Dendritic cell treated with granulocyte-macrophage colony-stimulating factor and Interleukin-4, amounts not matched to agents 40 ng/mL and 50 ng/mL, for 4 days (primary cell): ENCODE measurements at regions not wholly inside any gene's neighbourhood (a gene's known extent, or its start where the extent isn't known, plus 50 kb on each side); places are given as distances from the start of the nearest gene placed in this dataset.
"Not testable (repeated sequence)": the region's sequence is repeated elsewhere in the genome, so short reads cannot be mapped to it uniquely, and the experiment has no call there.

Experiments used
- H3K27ac Mint-ChIP-seq: one replicate; pipeline ENCODE4 v1.8.0; 2022; ENCODE audit warnings: mild to moderate bottlenecking, mixed read lengths
- H3K27me3 Mint-ChIP-seq: one replicate; pipeline ENCODE4 v1.8.0; 2022; ENCODE audit warnings: mild to moderate bottlenecking, mixed read lengths
- H3K36me3 Mint-ChIP-seq: one replicate; pipeline ENCODE4 v1.8.0; 2022; ENCODE audit warnings: low read depth, mixed read lengths
- H3K4me1 Mint-ChIP-seq: one replicate; pipeline ENCODE4 v1.8.0; 2022; ENCODE audit warnings: low read depth, mixed read lengths
- H3K4me3 Mint-ChIP-seq: one replicate; pipeline ENCODE4 v1.8.0; 2022; ENCODE audit warnings: mild to moderate bottlenecking, moderate library complexity, mixed read lengths
- H3K9me3 Mint-ChIP-seq: one replicate; pipeline ENCODE4 v1.8.0; 2022; ENCODE audit warnings: mixed read lengths
- intact Hi-C: fragments of 100-400 bp; cut with micrococcal nuclease; formaldehyde crosslinking; loops from one replicate; pipeline ENCODE4 v1.15.0; 2022

DNA sequence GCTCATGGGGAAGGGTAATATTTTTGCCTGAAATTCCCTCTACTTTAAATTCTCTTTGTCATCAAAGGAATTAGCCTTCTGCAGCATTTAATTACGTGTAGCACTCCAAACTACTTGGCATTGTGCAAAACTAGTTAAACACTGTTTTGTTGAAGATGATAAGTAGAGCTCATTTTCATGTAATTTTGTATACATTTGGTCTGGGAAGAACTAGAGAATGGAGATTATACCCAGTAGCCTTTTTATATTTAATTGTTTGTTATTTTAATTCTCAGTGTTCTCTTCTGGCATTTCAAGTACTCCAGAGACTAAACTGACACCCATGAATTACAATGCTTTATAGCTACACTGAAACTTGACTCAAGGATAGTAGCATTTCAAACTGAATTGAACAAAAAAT is 211.5 kb upstream of the SMIM31 start:
- no peaks in the 10 kb centered on the region for H3K36me3 Mint-ChIP-seq
- peaks cover 54% of the 10 kb centered on the region for H3K9me3 Mint-ChIP-seq
- intact Hi-C loops, result no loop called here
- H3K4me3 Mint-ChIP-seq, result no peak overlapping the region
- no peak overlapping the region for H3K27ac Mint-ChIP-seq
- no peaks in the 10 kb centered on the region for H3K4me1 Mint-ChIP-seq
- no peaks in the 10 kb centered on the region for H3K27me3 Mint-ChIP-seq

DNA sequence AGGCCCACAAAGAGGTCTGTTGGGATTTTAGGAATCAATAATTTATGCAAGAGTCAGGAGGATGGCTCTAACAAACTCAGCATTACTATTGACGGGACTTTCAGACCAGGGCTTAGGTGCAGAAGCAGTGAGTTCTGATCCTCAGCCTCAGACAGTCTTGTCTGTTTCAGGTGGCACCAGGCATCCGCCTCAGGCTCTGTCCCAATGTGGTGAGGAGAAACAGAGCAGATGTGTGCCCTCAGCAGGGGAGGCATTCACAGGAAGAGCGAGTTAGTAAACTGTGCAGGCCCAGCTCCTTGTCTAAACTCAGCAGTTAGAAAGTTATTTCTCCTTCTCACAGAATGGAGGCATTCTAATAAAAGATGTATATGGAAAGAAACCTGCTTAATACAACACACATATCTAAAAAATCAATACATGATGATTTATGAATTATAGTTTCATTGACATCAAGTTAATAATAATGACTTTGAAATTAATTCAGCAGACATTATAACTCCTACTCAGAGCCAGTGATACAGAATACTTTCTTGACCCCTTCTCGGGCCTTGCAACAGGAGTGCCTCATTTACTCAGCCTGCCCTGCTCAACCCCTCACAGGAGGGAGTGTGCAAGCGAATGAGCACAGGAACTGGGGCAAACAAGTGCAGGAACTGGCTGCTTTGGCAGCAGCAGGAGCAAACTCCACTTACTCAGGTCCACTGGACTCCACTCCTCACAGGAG is 202.8 kb upstream of the SMIM31 start:
- Mint-ChIP-seq H3K36me3 (no peaks in the 10 kb centered on the region), H3K4me3 (no peak overlapping the region), H3K4me1 (no peaks in the 10 kb centered on the region), H3K27ac (no peak overlapping the region), H3K9me3 (peaks cover 12% of the 10 kb centered on the region), H3K27me3 (no peaks in the 10 kb centered on the region)
- intact Hi-C loops, result no loop called here

DNA sequence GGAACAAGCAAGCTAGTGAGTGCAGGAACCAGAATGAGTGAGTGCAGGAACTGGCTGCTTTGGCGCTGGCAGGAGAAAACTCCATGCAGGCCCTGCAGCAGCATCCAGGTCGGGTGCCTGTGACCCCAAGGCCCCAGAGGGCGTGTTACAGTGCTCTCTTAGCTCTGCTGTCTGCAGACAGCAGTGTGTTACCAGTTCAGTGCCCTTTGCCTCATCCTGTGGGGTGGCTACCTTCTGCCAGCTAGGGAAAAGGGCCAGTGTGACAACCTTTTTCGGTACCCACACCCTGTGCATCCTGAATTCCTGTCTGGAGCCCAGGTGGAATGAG is 202.3 kb upstream of the SMIM31 start:
- no peaks in the 10 kb centered on the region for H3K36me3 Mint-ChIP-seq
- H3K9me3 Mint-ChIP-seq, result peaks cover 7% of the 10 kb centered on the region
- no peaks in the 10 kb centered on the region for H3K27me3 Mint-ChIP-seq
- H3K4me3 Mint-ChIP-seq, result no peak overlapping the region
- intact Hi-C loops, result no loop called here
- H3K27ac Mint-ChIP-seq, result no peak overlapping the region
- no peaks in the 10 kb centered on the region for H3K4me1 Mint-ChIP-seq

GRCh38 chr4:164571593-164572390 is 182.1 kb upstream of the SMIM31 start:
- intact Hi-C loops, result no loop called here
- no peaks in the 10 kb centered on the region for H3K27me3 Mint-ChIP-seq
- H3K4me3 Mint-ChIP-seq, result no peak overlapping the region
- no peaks in the 10 kb centered on the region for H3K4me1 Mint-ChIP-seq
- no peak overlapping the region for H3K27ac Mint-ChIP-seq
- H3K9me3 Mint-ChIP-seq, result peaks cover 5% of the 10 kb centered on the region
- no peaks in the 10 kb centered on the region for H3K36me3 Mint-ChIP-seq

GRCh38 chr4:164572877-164573279 is 181.1 kb upstream of the SMIM31 start:
- Mint-ChIP-seq H3K27ac (no peak overlapping the region), H3K4me1 (no peaks in the 10 kb centered on the region), H3K9me3 (no peaks in the 10 kb centered on the region), H3K27me3 (no peaks in the 10 kb centered on the region), H3K36me3 (no peaks in the 10 kb centered on the region), H3K4me3 (no peak overlapping the region)
- intact Hi-C loops, result no loop called here

DNA sequence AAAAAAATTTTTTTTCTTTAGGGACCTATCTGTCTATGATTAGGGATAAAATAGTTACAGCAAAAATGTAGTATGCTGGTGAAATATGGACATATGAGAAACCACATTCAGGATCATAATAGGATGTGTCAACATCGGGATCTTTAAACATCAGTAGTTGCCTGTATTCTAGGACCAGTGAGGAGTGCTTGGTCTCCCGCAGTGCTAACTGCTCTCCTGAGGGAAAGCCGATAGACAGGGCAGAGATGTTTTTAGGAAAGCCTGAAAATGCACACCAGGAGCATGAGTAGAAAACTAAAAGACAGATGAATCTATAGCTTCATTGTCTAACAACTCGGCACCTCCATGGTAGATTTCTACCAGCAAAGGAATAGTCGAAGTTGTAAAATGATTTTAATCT is 178.1 kb upstream of the SMIM31 start:
- intact Hi-C loops, result no loop called here
- H3K4me3 Mint-ChIP-seq, result no peak overlapping the region
- H3K36me3 Mint-ChIP-seq, result no peaks in the 10 kb centered on the region
- no peak overlapping the region for H3K27ac Mint-ChIP-seq
- no peaks in the 10 kb centered on the region for H3K27me3 Mint-ChIP-seq
- H3K4me1 Mint-ChIP-seq, result no peaks in the 10 kb centered on the region
- no peaks in the 10 kb centered on the region for H3K9me3 Mint-ChIP-seq

DNA sequence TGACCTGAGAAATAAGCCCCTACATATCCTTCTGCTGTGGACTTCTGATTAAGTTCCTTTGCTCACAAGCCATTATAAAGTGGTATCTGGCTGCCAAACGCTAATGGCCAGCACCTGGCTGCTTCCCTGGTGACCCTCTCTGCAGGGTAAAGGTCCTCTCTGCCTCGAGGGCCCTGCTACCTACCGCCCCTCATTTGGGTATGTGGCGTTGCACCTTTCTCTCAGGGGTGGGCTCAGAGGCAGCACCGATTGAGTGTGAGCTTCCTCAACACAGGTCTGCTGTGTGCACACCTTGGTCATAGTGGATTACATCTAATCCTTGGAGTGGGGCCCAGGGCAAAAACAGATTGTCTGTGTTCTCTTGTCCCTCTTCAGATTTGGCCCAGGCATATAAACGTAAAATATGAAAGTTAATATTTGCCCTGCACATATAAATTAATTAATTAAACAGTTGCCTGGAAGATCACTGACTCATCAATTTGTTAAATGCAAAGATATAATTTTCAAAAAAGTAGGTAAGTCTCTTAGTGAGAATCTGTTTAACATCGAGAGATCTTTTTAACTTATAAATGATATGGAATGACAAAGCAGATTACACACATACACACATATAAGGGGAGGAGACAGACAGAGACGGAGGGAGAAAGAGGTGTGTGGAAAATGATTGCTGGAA is 174.5 kb upstream of the SMIM31 start:
- no peak overlapping the region for H3K27ac Mint-ChIP-seq
- H3K36me3 Mint-ChIP-seq, result no peaks in the 10 kb centered on the region
- H3K4me1 Mint-ChIP-seq, result no peaks in the 10 kb centered on the region
- peaks cover 26% of the 10 kb centered on the region for H3K9me3 Mint-ChIP-seq
- intact Hi-C loops, result no loop called here
- no peaks in the 10 kb centered on the region for H3K27me3 Mint-ChIP-seq
- H3K4me3 Mint-ChIP-seq, result no peak overlapping the region

GRCh38 chr4:164591666-164592065 is 162.3 kb upstream of the SMIM31 start:
- no peak overlapping the region for H3K4me3 Mint-ChIP-seq
- intact Hi-C loops, result no loop called here
- H3K27me3 Mint-ChIP-seq, result no peaks in the 10 kb centered on the region
- H3K36me3 Mint-ChIP-seq, result no peaks in the 10 kb centered on the region
- no peaks in the 10 kb centered on the region for H3K4me1 Mint-ChIP-seq
- H3K27ac Mint-ChIP-seq, result no peak overlapping the region
- H3K9me3 Mint-ChIP-seq, result peaks cover 8% of the 10 kb centered on the region

DNA sequence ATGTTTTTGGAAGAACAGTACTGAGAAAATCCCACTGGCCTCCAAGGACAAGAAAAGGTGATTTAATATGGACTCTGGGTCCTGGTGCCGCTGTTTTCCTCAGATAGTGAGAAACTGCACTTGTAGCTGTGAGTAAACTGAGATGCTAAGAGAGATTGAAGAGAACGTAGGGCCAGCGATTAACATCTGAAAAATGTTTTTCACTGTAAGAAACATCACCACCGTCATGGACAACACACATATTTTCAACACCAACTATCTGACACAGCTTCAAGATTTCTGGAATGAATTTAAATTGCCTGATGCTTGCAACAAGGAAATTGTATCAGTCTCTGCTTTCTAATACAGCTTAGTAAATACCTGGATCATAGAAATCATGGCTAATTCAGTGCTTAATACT is 158.2 kb upstream of the SMIM31 start:
- Mint-ChIP-seq H3K27me3 (no peaks in the 10 kb centered on the region), H3K9me3 (no peaks in the 10 kb centered on the region), H3K36me3 (no peaks in the 10 kb centered on the region), H3K4me3 (no peak overlapping the region), H3K27ac (no peak overlapping the region), H3K4me1 (no peaks in the 10 kb centered on the region)
- intact Hi-C loops, result no loop called here

GRCh38 chr4:164596318-164596878 is 157.5 kb upstream of the SMIM31 start:
- H3K36me3 Mint-ChIP-seq, result no peaks in the 10 kb centered on the region
- intact Hi-C loops, result no loop called here

DNA sequence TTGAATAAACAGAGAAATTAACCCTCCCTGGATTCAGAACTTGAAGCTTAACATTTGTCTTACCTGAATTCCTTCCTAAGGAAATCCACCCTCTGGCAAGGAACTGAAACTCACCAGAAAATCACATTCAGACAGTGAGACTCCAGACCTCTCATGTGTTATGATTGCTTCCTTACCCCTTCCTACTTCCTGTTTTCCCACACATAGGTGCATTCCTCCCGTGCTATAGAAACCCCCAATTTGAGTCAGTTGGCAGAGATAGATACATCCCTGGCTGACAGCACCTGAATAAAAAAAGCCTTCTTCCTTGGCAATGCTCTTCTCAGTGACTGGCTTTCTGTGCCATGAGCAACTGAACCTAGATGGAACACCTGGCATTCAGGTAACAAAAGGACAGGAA is 157.0 kb upstream of the SMIM31 start:
- no peak overlapping the region for H3K4me3 Mint-ChIP-seq
- H3K9me3 Mint-ChIP-seq, result peaks cover 8% of the 10 kb centered on the region
- H3K27ac Mint-ChIP-seq, result no peak overlapping the region
- intact Hi-C loops, result no loop called here
- no peaks in the 10 kb centered on the region for H3K4me1 Mint-ChIP-seq
- H3K36me3 Mint-ChIP-seq, result no peaks in the 10 kb centered on the region
- H3K27me3 Mint-ChIP-seq, result no peaks in the 10 kb centered on the region

More at GRCh38 chr4:164596318-164596878, 157.5 kb upstream of the SMIM31 start:
- Mint-ChIP-seq H3K4me1 (no peaks in the 10 kb centered on the region), H3K9me3 (peaks cover 3% of the 10 kb centered on the region), H3K4me3 (no peak overlapping the region), H3K27me3 (no peaks in the 10 kb centered on the region), H3K27ac (no peak overlapping the region)

GRCh38 chr4:164601653-164602052 is 152.3 kb upstream of the SMIM31 start:
- Mint-ChIP-seq H3K9me3 (peaks cover 10% of the 10 kb centered on the region), H3K4me3 (no peak overlapping the region)
- intact Hi-C loops, result no loop called here

GRCh38 chr4:164605791-164606190 is 148.1 kb upstream of the SMIM31 start:
- H3K36me3 Mint-ChIP-seq, H3K4me1 Mint-ChIP-seq, intact Hi-C loops, H3K4me3 Mint-ChIP-seq, H3K27me3 Mint-ChIP-seq, H3K27ac Mint-ChIP-seq: not testable (repeated sequence)
- peaks cover 18% of the 10 kb centered on the region for H3K9me3 Mint-ChIP-seq

More at GRCh38 chr4:164601653-164602052, 152.3 kb upstream of the SMIM31 start:
- no peaks in the 10 kb centered on the region for H3K36me3 Mint-ChIP-seq
- H3K27me3 Mint-ChIP-seq, result no peaks in the 10 kb centered on the region
- H3K27ac Mint-ChIP-seq, result no peak overlapping the region
- no peaks in the 10 kb centered on the region for H3K4me1 Mint-ChIP-seq

DNA sequence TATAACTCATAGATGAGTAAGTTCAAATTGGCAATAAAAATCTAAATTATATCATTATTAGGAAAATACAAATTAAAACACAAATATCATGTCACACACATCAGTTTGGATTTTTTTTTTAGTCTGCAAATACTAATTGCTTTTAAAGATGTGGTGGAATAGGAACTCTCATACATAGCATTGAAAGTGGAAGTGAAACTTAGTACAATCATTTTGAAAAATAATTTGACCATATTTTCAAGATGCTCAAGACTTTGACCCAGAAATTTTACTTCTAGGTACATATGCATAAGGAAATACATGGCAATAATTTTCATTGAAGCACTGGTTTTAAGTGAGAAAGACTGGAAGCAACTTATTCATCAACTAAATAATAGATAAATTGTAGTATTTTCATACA is 147.5 kb upstream of the SMIM31 start:
- Mint-ChIP-seq H3K27ac (no peak overlapping the region), H3K9me3 (peaks cover 17% of the 10 kb centered on the region), H3K4me1 (no peaks in the 10 kb centered on the region), H3K36me3 (no peaks in the 10 kb centered on the region), H3K4me3 (no peak overlapping the region), H3K27me3 (no peaks in the 10 kb centered on the region)
- intact Hi-C loops, result no loop called here
